HG03103 (cell line): ENCODE measurements at regions not wholly inside any gene's neighbourhood (a gene's known extent, or its start where the extent isn't known, plus 50 kb on each side); places are given as distances from the start of the nearest gene placed in this dataset.

Experiments used
- ATAC-seq: cut with Tn5 transposase; IDR thresholded peaks from one replicate; pipeline ENCODE4 v1.9.1; 2021; ENCODE audit warnings: low read depth; ENCODE audit not compliant: unreplicated experiment

- ATAC-seq: no peak
Observed at GRCh38 chr4:111450867-111451266, 694.4 kb upstream of the FAM241A start.

GRCh38 chr4:111453216-111453615 lies 692.0 kb upstream of the FAM241A start:
- ATAC-seq: no peak

DNA sequence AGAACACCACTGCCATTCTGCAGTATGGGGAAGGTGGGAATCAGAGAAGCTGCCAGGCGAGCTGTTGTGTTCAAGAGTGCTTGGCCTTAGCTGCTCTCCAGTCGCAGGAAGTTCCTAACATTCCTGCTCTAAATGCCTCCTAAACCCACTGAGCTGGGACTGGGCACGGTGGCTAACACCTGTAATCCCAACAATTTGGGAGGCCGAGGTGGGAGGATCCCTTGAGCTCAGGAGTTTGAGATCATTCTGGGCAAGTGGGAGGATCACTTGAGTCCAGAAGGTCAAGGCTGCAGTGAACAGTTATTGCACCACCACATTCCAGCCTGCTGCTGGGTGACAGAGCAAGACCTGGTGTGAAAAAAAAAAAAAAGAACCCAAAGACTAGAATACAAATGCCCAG lies 690.3 kb upstream of the FAM241A start:
- no peak for ATAC-seq

- ATAC-seq: no peak
Observed at GRCh38 chr4:111464251-111465045, 680.8 kb upstream of the FAM241A start.

DNA sequence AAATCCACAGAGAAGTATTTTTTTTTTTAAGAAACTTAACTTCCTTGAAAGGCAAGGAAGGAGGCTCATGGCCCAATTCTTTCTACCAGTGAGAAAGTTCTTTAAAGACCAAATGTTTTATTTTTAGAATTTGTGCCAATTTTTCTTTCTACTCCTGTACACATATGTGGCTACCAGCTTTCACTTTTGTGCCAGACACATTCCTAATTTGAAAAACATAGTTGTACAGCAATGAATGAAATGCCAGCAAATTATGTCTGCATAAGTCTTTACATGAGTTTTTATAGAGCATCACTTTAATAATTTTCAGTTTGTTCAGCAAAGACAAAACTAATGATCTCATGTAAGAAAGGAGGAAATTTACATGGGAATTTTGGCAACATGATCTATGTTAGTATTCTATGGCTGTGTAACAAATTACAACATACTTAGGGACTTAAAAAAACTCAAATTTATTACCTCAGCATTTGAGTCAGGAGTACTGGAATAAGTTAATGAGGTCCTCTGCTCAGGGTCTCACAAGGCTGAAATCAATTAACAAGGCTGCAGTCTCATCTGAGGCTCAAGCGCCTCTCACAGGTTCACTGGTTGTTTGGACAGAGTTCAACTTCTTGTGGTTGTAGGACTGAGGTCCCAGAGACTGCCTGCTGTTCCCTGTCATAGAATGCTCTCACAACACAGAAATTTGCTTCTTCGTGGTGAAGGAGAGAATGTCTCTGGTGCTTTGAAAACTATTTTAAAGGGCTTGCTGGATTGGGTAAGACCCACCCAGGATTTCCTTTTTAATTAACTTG lies 678.2 kb upstream of the FAM241A start:
- ATAC-seq: no peak

DNA sequence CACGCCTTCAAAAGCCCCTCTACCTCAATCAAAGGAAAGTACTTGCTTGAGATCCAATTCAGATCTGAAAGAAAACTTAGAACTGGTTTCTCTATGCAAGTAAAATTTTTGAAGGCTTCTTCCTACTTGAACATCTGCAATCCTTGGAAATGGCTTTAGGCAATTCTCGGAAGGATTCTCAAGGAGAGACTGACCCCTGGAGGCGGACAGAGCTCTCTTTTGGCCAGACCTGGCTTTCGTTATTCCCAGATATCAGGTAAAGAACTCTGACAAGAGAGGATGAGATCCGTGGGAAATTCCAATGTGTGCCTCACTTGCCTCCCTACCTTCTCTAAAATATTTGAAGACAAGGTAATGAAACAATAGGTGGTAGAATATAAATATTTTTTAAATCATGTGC lies 670.3 kb upstream of the FAM241A start:
- ATAC-seq: no peak

DNA sequence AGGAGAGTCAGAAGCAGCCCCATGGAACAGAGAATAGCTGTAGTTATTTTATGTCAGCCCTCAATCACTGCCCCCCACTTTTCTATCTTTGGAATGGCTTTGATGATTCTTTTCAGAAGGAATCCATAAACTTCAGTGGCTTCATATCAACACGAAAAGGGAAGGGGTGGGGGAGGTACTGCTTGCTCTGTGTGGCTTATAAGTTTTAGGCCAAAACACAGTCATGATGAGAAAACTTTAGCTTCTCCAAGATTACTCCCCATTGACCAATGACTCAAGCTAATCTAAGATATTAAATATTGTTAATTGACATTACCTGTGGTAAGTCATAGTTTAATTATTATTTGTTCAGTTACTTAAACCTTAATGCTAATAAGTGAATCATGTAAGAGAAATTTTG lies 669.6 kb upstream of the FAM241A start:
- ATAC-seq: no peak

GRCh38 chr4:111480510-111480909 lies 664.7 kb upstream of the FAM241A start:
- no peak for ATAC-seq

- no peak for ATAC-seq
Observed at GRCh38 chr4:111483375-111484169, 661.7 kb upstream of the FAM241A start.

DNA sequence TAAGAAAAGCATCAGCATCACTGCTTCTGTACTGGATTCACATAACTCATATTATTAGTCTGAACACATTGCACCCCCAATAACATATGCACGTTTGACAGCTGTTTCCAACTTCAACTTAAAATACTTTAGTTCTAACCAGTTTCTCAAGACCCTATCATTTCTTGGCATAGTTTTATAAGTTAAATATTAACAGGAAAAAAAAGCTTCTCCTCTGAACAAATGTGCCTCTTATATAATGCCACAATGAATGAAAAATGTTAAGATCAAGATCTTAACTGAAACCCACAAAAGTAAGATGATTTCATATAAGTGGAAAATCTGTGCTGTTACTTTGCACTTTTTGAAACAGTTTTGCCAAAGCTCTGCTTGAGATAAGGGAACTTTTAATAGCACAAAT lies 652.8 kb upstream of the FAM241A start:
- ATAC-seq: no peak

GRCh38 chr4:111494471-111494870 lies 650.8 kb upstream of the FAM241A start:
- ATAC-seq: no peak

DNA sequence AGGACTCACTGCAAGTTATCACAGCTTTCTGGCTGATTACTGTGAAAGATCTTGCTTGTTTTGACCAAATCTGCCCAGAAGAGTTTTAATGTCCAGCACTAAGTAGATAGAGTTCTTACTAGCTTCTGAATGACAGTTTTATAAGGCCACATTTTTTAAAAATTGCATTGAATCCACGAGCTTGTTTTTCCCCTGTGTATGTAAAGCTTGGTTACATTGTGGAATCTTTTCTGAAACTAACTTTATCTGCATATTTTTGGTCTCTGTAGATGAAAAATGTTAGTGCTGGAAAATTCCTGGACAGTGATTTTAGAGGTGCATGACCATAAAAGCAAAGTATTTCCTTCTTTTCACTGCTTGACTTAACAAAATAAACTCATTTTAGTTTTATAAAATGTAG lies 650.3 kb upstream of the FAM241A start:
- no peak for ATAC-seq

- no peak for ATAC-seq
Observed at GRCh38 chr4:111499291-111499690, 646.0 kb upstream of the FAM241A start.

GRCh38 chr4:111499706-111500105 lies 645.5 kb upstream of the FAM241A start:
- ATAC-seq: no peak

- ATAC-seq: no peak
Observed at GRCh38 chr4:111500858-111501257, 644.4 kb upstream of the FAM241A start.

GRCh38 chr4:111501946-111502345 lies 643.3 kb upstream of the FAM241A start:
- no peak for ATAC-seq

GRCh38 chr4:111502626-111503025 lies 642.6 kb upstream of the FAM241A start:
- no peak for ATAC-seq

GRCh38 chr4:111506706-111507105 lies 638.5 kb upstream of the FAM241A start:
- ATAC-seq: no peak

DNA sequence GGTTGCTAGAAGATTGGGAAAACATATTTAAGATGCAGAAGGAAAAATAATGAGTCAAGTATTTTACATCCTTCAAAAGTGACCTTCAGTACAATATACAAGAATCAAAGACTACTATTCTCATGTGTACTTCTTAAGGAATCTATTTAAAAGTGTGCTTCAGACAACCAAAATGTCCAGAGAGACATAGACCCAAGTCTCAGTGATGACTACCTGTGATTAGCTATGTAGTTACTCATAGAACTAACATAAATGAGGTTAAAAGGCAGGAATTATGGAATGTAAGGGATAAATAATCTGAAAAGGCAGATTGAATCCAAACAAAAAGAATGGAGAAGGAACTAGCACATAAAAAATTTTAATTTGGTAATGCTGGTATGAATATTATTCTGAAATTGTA lies 634.7 kb upstream of the FAM241A start:
- ATAC-seq: no peak

DNA sequence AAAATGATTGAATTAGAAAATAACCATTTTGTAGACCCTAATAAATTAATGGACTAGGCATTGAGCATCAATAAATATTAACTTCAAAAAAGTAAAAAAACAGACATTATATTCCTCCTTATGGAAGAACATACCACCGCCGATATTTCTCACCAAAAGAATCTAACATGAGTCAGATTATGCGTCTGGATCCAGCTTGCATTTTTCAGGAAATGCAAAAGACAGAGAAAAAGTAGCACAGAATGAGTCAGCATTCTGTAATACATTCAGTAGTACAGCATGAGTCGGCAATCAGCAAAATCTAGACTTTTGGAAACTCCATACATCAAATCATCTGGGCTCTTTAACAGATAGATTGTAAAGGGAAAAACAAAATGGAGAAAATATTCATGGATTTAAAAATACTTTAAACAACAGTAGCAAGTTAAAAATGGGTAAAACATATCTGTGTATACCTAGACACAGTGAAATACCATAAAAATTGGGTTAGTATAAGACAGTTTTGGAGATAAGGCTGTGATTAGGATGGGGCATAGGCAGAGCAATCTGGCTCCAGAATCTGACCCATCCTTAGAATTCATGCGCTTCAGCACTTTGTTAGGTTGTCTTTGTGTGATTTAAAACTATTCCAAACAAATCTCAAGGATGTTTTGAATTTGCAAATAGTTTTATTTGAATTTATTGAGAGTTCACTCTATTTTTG lies 633.0 kb upstream of the FAM241A start:
- ATAC-seq: no peak

- ATAC-seq: no peak
Observed at GRCh38 chr4:111519683-111520082, 625.6 kb upstream of the FAM241A start.
